ENCODE measurements at regions not wholly inside any gene's neighbourhood (a gene's known extent, or its start where the extent isn't known, plus 50 kb on each side); places are given as distances from the start of the nearest gene placed in this dataset.

- peaks cover 20% of the 10 kb centered on the region for H3K9me3 Mint-ChIP-seq
- no peaks in the 10 kb centered on the region; the same call in 2 of the 3 replicates for H3K4me1 Mint-ChIP-seq
- H3K27me3 Mint-ChIP-seq (ENCODE audit: insufficient read depth, low read depth, poor library complexity) = no peaks in the 10 kb centered on the region
- H3K9me2 ChIP-seq (ENCODE audit: insufficient read depth) = no peaks in the 10 kb centered on the region
- H4K20me1 ChIP-seq (replicated peaks; ENCODE audit: insufficient read depth) = no peaks in the 10 kb centered on the region
- H3K4me3 ChIP-seq = no peak overlapping the region
- no peak for ATAC-seq
- peaks cover 10% of the 10 kb centered on the region; the same call in 2 of the 3 replicates for H3K36me3 Mint-ChIP-seq (ENCODE audit: low read depth)
- H3K36me3 ChIP-seq (ENCODE audit: insufficient read depth) = peaks cover 4% of the 10 kb centered on the region; the same call in 1 of the 2 replicates
- H3K27me3 ChIP-seq (ENCODE audit: insufficient read depth) = no peaks in the 10 kb centered on the region
- H3F3A ChIP-seq (replicated peaks; ENCODE audit: low read depth) = no peaks in the 10 kb centered on the region
- DNase-seq (ENCODE audit: low spot score) = no peak
- no peak overlapping the region for H3K4me3 Mint-ChIP-seq
- H3K79me2 ChIP-seq (replicated peaks; ENCODE audit: insufficient read depth) = no peaks in the 10 kb centered on the region
- H3K27ac ChIP-seq (ENCODE audit: low read depth) = no peak overlapping the region
- H3K4me1 ChIP-seq (ENCODE audit: insufficient read depth) = no peaks in the 10 kb centered on the region
- H3K4me2 ChIP-seq = no peak overlapping the region
- no peak overlapping the region for H2AFZ ChIP-seq
- no peak overlapping the region for H3K27ac Mint-ChIP-seq
- TF ChIP-seq CREB1 (CRISPR knock-in tag; IDR thresholded peaks at IDR 0.05; ENCODE audit: low read depth) = no peak
Observed at GRCh38 chr16:61195006-61195405, 841.2 kb downstream of the CDH8 start.

GRCh38 chr16:61194573-61194972, 841.7 kb downstream of the CDH8 start:
- no peak for DNase-seq (ENCODE audit: low spot score)
- no peaks in the 10 kb centered on the region; the same call in 2 of the 3 replicates for H3K4me1 Mint-ChIP-seq
- Histone ChIP-seq H3K4me3 (no peak overlapping the region), H3K79me2 (replicated peaks; ENCODE audit: insufficient read depth) (no peaks in the 10 kb centered on the region), H3K4me2 (no peak overlapping the region), H4K20me1 (replicated peaks; ENCODE audit: insufficient read depth) (no peaks in the 10 kb centered on the region), H3F3A (replicated peaks; ENCODE audit: low read depth) (no peaks in the 10 kb centered on the region), H3K27ac (ENCODE audit: low read depth) (no peak overlapping the region), H3K4me1 (ENCODE audit: insufficient read depth) (no peaks in the 10 kb centered on the region), H3K27me3 (ENCODE audit: insufficient read depth) (no peaks in the 10 kb centered on the region), H3K9me2 (ENCODE audit: insufficient read depth) (no peaks in the 10 kb centered on the region), H2AFZ (no peak overlapping the region), H3K36me3 (ENCODE audit: insufficient read depth) (no peaks in the 10 kb centered on the region)
- no peak for TF ChIP-seq CREB1 (CRISPR knock-in tag; IDR thresholded peaks at IDR 0.05; ENCODE audit: low read depth)
- no peak for TF ChIP-seq STAT1 (IDR thresholded peaks at IDR 0.05; ENCODE audit: unreplicated experiment)
- H3K36me3 Mint-ChIP-seq (ENCODE audit: low read depth) = peaks cover 10% of the 10 kb centered on the region; the same call in 2 of the 3 replicates
- no peak overlapping the region for H3K27ac Mint-ChIP-seq
- peaks cover 17% of the 10 kb centered on the region for H3K9me3 Mint-ChIP-seq
- ATAC-seq = no peak
- no peaks in the 10 kb centered on the region for H3K27me3 Mint-ChIP-seq (ENCODE audit: insufficient read depth, low read depth, poor library complexity)
- H3K4me3 Mint-ChIP-seq = no peak overlapping the region

- Mint-ChIP-seq H3K27me3 (ENCODE audit: insufficient read depth, low read depth, poor library complexity) (no peaks in the 10 kb centered on the region), H3K27ac (no peak overlapping the region), H3K4me1 (peaks cover 9% of the 10 kb centered on the region; the same call in 2 of the 3 replicates), H3K4me3 (no peak overlapping the region), H3K36me3 (ENCODE audit: low read depth) (no peaks in the 10 kb centered on the region), H3K9me3 (no peaks in the 10 kb centered on the region)
- Histone ChIP-seq H3K9me2 (ENCODE audit: insufficient read depth) (no peaks in the 10 kb centered on the region), H4K20me1 (replicated peaks; ENCODE audit: insufficient read depth) (no peaks in the 10 kb centered on the region), H3F3A (replicated peaks; ENCODE audit: low read depth) (no peaks in the 10 kb centered on the region), H3K4me2 (no peak overlapping the region), H3K4me3 (no peak overlapping the region), H3K79me2 (replicated peaks; ENCODE audit: insufficient read depth) (no peaks in the 10 kb centered on the region), H2AFZ (no peak overlapping the region; the same call in 1 of the 2 replicates), H3K27ac (ENCODE audit: low read depth) (no peak overlapping the region), H3K27me3 (ENCODE audit: insufficient read depth) (no peaks in the 10 kb centered on the region), H3K36me3 (ENCODE audit: insufficient read depth) (no peaks in the 10 kb centered on the region), H3K4me1 (ENCODE audit: insufficient read depth) (no peaks in the 10 kb centered on the region)
- DNase-seq (ENCODE audit: low spot score) = no peak
- ATAC-seq = no peak; the same call in 2 of the 3 replicates
- no peak for TF ChIP-seq ETS1 (IDR thresholded peaks at IDR 0.05)
- TF ChIP-seq POLR2AphosphoS5 (IDR thresholded peaks at IDR 0.05; ENCODE audit: low read depth) = no peak
- no peak for TF ChIP-seq CTCF (conservative IDR thresholded peaks at IDR 0.05; ENCODE audit: low read depth in 2 of 2)
- TF ChIP-seq EZH2phosphoT487 (IDR thresholded peaks at IDR 0.05; ENCODE audit: unreplicated experiment) = no peak
- no peak for TF ChIP-seq CREB1 (CRISPR knock-in tag; IDR thresholded peaks at IDR 0.05; ENCODE audit: low read depth)
- TF ChIP-seq ZNF462 (CRISPR knock-in tag; IDR thresholded peaks at IDR 0.05) = no peak
- TF ChIP-seq JUNB (IDR thresholded peaks at IDR 0.05; ENCODE audit: unreplicated experiment) = no peak
Observed at GRCh38 chr16:61182391-61182790, 853.8 kb downstream of the CDH8 start.
